Fibroblast of lung (primary cell): ENCODE measurements at regions not wholly inside any gene's neighbourhood (a gene's known extent, or its start where the extent isn't known, plus 50 kb on each side); places are given as distances from the start of the nearest gene placed in this dataset.

Experiments used
- DNase-seq, 2 donors: peaks; one replicate each; pipeline versions ENCODE4 v3.0.0 to v3.0.0-alpha.2; 2010; ENCODE audit warnings: low read depth in 2 of 2
- H2AFZ ChIP-seq: 2 replicates; pipeline ENCODE4 v1.5.1; 2012; ENCODE audit warnings: low read length, control low read depth, inconsistent platforms
- H3K27ac ChIP-seq: 2 replicates; pipeline ENCODE4 v1.5.1; 2011; ENCODE audit warnings: low read length, control low read depth; ENCODE audit not compliant: insufficient read depth
- H3K27me3 ChIP-seq: 2 replicates; pipeline ENCODE4 v1.5.1; 2011; ENCODE audit warnings: mild to moderate bottlenecking, low read length; ENCODE audit not compliant: control insufficient read depth, insufficient read depth
- H3K36me3 ChIP-seq: 2 replicates; pipeline ENCODE4 v1.5.1; 2011; ENCODE audit warnings: low read length; ENCODE audit not compliant: control insufficient read depth, insufficient read depth
- H3K4me1 ChIP-seq: 2 replicates; pipeline ENCODE4 v1.5.1; 2011; ENCODE audit warnings: low read length; ENCODE audit not compliant: control insufficient read depth, insufficient read depth; ENCODE audit errors: extremely low read depth
- H3K4me2 ChIP-seq: 2 replicates; pipeline ENCODE4 v1.5.1; 2011; ENCODE audit warnings: low read length, control low read depth; ENCODE audit not compliant: insufficient read depth; ENCODE audit errors: extremely low read depth
- H3K4me3 ChIP-seq, 4 experiments: fragments of 200-600 bp in 1 of 4; sonication (generic) in 1 of 4; replicated peaks in 1 of 4; 2 replicates each; pipeline ENCODE4 v1.5.1; 2011 to 2016; ENCODE audit warnings: low read length in 4 of 4, low read depth in 3 of 4, mild to moderate bottlenecking in 3 of 4, control low read depth in 2 of 4, inconsistent platforms in 1 of 4, mixed read lengths in 1 of 4; ENCODE audit not compliant: insufficient read depth in 1 of 4; ENCODE audit errors: control extremely low read depth in 1 of 4
- H3K79me2 ChIP-seq: 2 replicates; pipeline ENCODE4 v1.5.1; 2012; ENCODE audit warnings: mild to moderate bottlenecking, low read length, inconsistent platforms; ENCODE audit not compliant: control insufficient read depth, insufficient read depth
- H3K9ac ChIP-seq: 2 replicates; pipeline ENCODE4 v1.5.1; 2011; ENCODE audit warnings: mild to moderate bottlenecking, low read length, control low read depth; ENCODE audit not compliant: insufficient read depth
- H3K9me3 ChIP-seq: 2 replicates; pipeline ENCODE4 v1.5.1; 2012; ENCODE audit warnings: low read depth, low read length; ENCODE audit not compliant: control insufficient read depth, insufficient read depth
- H4K20me1 ChIP-seq: 2 replicates; pipeline ENCODE4 v1.5.1; 2011; ENCODE audit warnings: low read length; ENCODE audit not compliant: control insufficient read depth, insufficient read depth; ENCODE audit errors: extremely low read depth
- EZH2 ChIP-seq: IDR thresholded peaks from 2 replicates; pipeline ENCODE4 v1.5.1; 2012; ENCODE audit warnings: low read length, control low read depth, mild to moderate bottlenecking; ENCODE audit errors: missing control alignments
- TF ChIP-seq, protein P1 (sequence below), 2 donors: IDR thresholded peaks in 1 of 2; conservative IDR thresholded peaks in 1 of 2; 1 replicate in 1 of 2; 2 replicates in 1 of 2; pipeline ENCODE4 v1.5.1; 2011 to 2012; ENCODE audit warnings: low read length in 2 of 2, control low read depth in 1 of 2, inconsistent platforms in 1 of 2, low read depth in 1 of 2, mild to moderate bottlenecking in 1 of 2

DNA sequence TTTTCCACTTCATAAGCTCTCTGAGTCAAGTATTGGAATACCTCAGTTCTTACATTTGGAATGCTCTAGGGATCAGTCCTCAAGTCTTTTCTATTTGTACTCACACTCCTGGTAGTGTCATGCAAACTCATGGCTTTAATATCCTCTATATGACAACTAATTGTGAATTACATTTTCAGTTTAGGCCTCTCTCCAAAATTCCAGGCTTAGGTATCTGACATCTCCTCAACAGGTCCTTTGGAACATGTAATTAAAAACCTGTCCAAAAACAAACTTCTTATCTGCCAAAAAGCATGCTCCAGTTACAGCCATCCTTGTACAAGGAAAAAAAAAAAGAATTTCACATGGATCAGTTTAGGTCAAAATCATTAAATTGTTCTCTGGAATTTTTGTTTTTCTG lies 1336.2 kb upstream of the NRXN1 start:
- Histone ChIP-seq H3K9ac (no peak overlapping the region), H3K36me3 (no peaks in the 10 kb centered on the region), H3K79me2 (no peaks in the 10 kb centered on the region), H2AFZ (no peak overlapping the region), H3K4me3 (no peak overlapping the region), H3K4me1 (no peaks in the 10 kb centered on the region), H3K27me3 (no peaks in the 10 kb centered on the region), H4K20me1 (no peaks in the 10 kb centered on the region), H3K4me2 (no peak overlapping the region), H3K9me3 (no peaks in the 10 kb centered on the region), H3K27ac (no peak overlapping the region)
- no peak for TF ChIP-seq EZH2
- TF ChIP-seq, protein P1, sequence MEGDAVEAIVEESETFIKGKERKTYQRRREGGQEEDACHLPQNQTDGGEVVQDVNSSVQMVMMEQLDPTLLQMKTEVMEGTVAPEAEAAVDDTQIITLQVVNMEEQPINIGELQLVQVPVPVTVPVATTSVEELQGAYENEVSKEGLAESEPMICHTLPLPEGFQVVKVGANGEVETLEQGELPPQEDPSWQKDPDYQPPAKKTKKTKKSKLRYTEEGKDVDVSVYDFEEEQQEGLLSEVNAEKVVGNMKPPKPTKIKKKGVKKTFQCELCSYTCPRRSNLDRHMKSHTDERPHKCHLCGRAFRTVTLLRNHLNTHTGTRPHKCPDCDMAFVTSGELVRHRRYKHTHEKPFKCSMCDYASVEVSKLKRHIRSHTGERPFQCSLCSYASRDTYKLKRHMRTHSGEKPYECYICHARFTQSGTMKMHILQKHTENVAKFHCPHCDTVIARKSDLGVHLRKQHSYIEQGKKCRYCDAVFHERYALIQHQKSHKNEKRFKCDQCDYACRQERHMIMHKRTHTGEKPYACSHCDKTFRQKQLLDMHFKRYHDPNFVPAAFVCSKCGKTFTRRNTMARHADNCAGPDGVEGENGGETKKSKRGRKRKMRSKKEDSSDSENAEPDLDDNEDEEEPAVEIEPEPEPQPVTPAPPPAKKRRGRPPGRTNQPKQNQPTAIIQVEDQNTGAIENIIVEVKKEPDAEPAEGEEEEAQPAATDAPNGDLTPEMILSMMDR (conservative IDR thresholded peaks at IDR 0.05 in 1 of 2, IDR thresholded peaks at IDR 0.05 in 1 of 2; ENCODE audit: low read depth in 1 of 2, low read length in 2 of 2), result no peak
- no peak for DNase-seq

DNA sequence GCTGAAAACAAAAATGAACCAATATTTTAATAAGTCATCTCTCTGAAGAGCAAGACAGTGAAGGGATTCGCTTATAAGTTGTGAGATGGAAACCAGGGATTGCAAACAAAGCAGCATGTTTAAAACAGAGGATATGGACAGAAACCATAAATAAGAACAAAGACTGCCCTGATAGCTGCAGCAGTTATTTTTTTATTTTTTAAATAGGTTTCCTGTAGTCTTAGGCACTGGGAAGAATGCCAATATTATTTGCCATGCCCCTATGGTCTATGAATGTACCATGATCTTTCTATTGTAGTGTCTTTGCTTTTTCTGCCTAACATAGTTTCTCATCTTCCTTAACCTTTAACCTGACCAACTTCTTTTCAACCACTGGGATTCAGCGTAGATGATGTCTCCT lies 1334.0 kb upstream of the NRXN1 start:
- no peaks in the 10 kb centered on the region for H3K79me2 ChIP-seq
- no peak overlapping the region for H3K9ac ChIP-seq
- no peak overlapping the region for H3K27ac ChIP-seq
- H2AFZ ChIP-seq, result no peak overlapping the region
- no peaks in the 10 kb centered on the region for H4K20me1 ChIP-seq
- no peak for DNase-seq
- no peaks in the 10 kb centered on the region for H3K36me3 ChIP-seq
- no peak overlapping the region for H3K4me3 ChIP-seq
- no peaks in the 10 kb centered on the region for H3K27me3 ChIP-seq
- TF ChIP-seq EZH2, result no peak
- TF ChIP-seq, protein P1 (conservative IDR thresholded peaks at IDR 0.05 in 1 of 2, IDR thresholded peaks at IDR 0.05 in 1 of 2; ENCODE audit: low read depth in 1 of 2, low read length in 2 of 2), result no peak
- no peaks in the 10 kb centered on the region for H3K9me3 ChIP-seq
- H3K4me2 ChIP-seq, result no peak overlapping the region
- H3K4me1 ChIP-seq, result no peaks in the 10 kb centered on the region

DNA sequence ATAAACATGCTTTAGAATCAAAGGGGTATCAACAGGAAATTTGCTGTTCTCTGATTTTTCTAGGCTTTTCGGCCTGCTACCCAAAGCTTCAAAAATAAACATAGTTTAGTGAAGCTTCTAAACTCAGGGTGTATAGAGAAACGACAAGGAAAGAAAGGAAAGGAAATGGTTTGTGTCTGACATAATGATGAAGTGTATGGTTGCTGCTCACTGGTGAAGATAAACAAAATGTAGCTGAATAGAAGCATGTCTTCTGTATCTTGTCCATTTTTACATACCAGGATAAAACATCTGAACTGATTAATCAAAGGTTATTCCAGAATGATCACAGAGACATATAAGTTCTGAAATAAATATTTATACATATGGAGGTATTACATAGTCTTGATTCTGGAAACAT lies 1324.6 kb upstream of the NRXN1 start:
- Histone ChIP-seq H3K9me3 (no peaks in the 10 kb centered on the region), H3K9ac (no peak overlapping the region), H3K4me2 (no peak overlapping the region), H3K27me3 (no peaks in the 10 kb centered on the region), H2AFZ (no peak overlapping the region), H3K4me1 (no peaks in the 10 kb centered on the region), H3K79me2 (no peaks in the 10 kb centered on the region), H3K4me3 (no peak overlapping the region), H4K20me1 (no peaks in the 10 kb centered on the region), H3K36me3 (no peaks in the 10 kb centered on the region), H3K27ac (no peak overlapping the region)
- peak; percentile 9 to 29 for DNase-seq
- TF ChIP-seq, protein P1 (conservative IDR thresholded peaks at IDR 0.05 in 1 of 2, IDR thresholded peaks at IDR 0.05 in 1 of 2; ENCODE audit: low read depth in 1 of 2, low read length in 2 of 2), result no peak
- no peak for TF ChIP-seq EZH2
